ENCODE measurements at regions not wholly inside any gene's neighbourhood (a gene's known extent, or its start where the extent isn't known, plus 50 kb on each side); places are given as distances from the start of the nearest gene placed in this dataset.

DNA sequence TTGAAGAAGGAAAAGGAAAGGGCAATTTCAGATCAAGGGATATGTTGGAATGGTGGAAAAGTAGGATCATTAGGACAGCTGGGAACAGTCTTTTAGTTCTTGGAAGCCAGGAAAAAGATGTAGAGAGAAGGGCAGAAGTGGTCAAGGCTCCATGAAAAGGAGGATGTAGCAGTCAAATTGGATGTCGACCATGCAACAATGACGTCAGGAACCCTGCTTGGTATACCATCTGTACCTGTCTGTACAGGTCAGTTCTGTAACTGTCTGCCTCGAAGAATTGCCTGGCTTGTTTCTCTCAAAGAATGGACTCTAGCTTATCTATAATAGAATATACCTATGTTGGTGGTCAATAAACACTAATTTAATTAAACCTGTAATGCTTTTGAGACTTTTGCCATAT, 157.8 kb upstream of the SGO1 start:
- DNase-seq (ENCODE audit: low read depth) = no peak
- Histone ChIP-seq H3K4me3 (ENCODE audit: low read depth, low read length) (no peak overlapping the region), H3K36me3 (ENCODE audit: control insufficient read depth, insufficient read depth, low read length) (no peaks in the 10 kb centered on the region), H3K27me3 (ENCODE audit: control insufficient read depth, insufficient read depth, low read length) (no peaks in the 10 kb centered on the region; the same call in 1 of the 2 replicates)
- POLR2A ChIA-PET = no interaction called here
- CTCF ChIA-PET = no interaction called here
- TF ChIP-seq, protein P1, sequence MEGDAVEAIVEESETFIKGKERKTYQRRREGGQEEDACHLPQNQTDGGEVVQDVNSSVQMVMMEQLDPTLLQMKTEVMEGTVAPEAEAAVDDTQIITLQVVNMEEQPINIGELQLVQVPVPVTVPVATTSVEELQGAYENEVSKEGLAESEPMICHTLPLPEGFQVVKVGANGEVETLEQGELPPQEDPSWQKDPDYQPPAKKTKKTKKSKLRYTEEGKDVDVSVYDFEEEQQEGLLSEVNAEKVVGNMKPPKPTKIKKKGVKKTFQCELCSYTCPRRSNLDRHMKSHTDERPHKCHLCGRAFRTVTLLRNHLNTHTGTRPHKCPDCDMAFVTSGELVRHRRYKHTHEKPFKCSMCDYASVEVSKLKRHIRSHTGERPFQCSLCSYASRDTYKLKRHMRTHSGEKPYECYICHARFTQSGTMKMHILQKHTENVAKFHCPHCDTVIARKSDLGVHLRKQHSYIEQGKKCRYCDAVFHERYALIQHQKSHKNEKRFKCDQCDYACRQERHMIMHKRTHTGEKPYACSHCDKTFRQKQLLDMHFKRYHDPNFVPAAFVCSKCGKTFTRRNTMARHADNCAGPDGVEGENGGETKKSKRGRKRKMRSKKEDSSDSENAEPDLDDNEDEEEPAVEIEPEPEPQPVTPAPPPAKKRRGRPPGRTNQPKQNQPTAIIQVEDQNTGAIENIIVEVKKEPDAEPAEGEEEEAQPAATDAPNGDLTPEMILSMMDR (IDR thresholded peaks at IDR 0.05; ENCODE audit: insufficient read depth, low read depth, low read length) = no peak

DNA sequence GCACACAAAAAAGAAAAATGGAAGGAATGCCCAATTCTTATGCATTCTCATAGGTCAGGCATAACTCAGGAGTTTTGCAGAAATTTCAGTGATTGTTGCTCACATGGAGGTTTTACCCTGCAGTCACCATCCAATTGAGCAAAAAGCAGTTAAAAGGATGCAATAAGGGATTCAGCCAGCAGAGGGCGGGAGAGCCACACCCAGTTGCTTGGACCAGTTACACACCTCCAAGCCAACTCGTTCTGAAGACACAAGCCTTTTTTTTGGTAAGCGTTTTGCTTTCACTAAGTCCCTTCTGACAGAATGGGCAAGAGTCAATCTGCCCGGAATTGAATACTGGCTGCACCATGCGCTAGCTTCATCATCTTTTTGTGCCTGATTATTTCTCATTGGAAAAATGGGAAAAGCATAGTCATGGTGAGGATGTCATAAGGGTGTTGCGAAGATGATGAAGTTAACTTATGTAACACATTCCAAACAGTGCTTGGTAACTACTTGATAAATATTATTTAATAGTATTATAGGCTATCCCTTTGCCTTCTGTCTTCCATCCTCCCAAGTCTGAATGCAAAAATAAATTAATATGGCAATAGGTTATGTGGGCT, 154.4 kb upstream of the SGO1 start:
- no peaks in the 10 kb centered on the region for H3K36me3 ChIP-seq (ENCODE audit: control insufficient read depth, insufficient read depth, low read length)
- ChIA-PET CTCF (interaction anchor here (4.6 kb wide), 1 partner anchor 1553 kb away, joined by 22 read pairs; no protein-coding TSS in a partner anchor), POLR2A (interaction anchor here (0.6 kb wide), 1 partner anchor 248 kb away, joined by 9 read pairs; no protein-coding TSS in a partner anchor)
- no peak overlapping the region for H3K4me3 ChIP-seq (ENCODE audit: low read depth, low read length)
- no peaks in the 10 kb centered on the region for H3K27me3 ChIP-seq (ENCODE audit: control insufficient read depth, insufficient read depth, low read length)
- DNase-seq (ENCODE audit: low read depth) = no peak
- TF ChIP-seq, protein P1 (IDR thresholded peaks at IDR 0.05; ENCODE audit: insufficient read depth, low read depth, low read length) = peak; percentile 93

DNA sequence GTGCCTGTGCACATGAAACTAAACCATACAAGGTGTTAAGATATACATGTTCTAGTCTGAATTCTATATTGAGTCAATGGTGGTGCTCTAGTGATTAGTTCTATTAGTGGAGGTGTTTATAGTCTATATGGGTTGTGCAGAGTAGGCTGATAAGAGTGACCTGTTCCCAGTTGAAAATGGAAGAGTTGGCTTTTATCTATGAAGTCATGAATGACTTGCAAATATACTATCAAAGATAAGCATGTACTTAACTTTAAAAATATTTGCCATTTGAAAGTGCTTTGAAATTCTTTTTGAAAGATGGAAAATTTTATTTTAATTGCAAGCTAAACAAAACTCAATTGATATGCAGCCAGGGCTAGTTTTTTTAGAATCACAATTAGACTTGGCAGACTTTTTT, 150.6 kb upstream of the SGO1 start:
- Histone ChIP-seq H3K27me3 (ENCODE audit: control insufficient read depth, insufficient read depth, low read length) (no peaks in the 10 kb centered on the region), H3K36me3 (ENCODE audit: control insufficient read depth, insufficient read depth, low read length) (no peaks in the 10 kb centered on the region), H3K4me3 (ENCODE audit: low read depth, low read length) (no peak overlapping the region)
- TF ChIP-seq, protein P1 (IDR thresholded peaks at IDR 0.05; ENCODE audit: insufficient read depth, low read depth, low read length) = no peak
- ChIA-PET CTCF (no interaction called here), POLR2A (no interaction called here)
- no peak for DNase-seq (ENCODE audit: low read depth)

DNA sequence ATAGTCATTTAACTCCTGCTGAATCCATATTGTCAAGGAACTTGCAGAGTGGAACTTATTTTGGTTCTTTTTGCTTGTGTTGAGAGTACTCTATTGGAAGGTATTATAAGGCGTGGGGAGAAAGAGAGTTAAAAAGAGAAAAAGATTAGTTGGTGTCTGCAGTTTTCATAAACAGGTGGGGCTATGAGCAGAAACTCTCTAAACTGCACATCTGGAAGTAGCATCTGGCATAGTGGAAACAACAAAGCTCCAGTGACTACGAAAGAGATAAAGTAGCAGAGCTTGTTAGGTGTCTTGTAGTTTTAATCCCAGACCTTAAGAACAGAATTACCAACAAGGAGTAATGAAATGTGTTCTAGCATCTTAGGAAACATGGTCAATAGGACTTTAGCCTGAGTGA, 148.8 kb upstream of the SGO1 start:
- CTCF ChIA-PET = interaction anchor here (1.1 to 1.2 kb wide), 2 partner anchors 8 to 1560 kb away, joined by 3 read pairs; no protein-coding TSS in a partner anchor

DNA sequence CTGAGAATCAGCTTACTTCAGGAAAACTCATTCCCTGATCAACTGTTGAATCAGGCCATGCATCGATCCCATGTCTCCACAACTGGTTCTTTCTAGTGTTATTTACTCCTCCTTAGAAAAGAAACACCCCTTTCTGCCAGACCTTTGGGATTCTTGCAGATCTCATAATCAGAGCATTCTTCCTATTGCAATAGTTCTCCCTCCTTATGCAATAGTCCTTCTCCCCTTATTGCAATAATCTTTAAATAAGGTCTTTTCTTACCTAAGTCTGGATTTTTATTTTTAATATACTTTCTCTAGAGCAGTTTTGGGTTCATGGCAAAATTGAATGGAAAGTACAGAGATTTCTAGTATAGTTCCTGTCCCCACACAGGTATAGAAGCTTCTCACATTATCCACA, 141.9 kb upstream of the SGO1 start:
- CTCF ChIA-PET = interaction anchor here (0.6 kb wide), 1 partner anchor 94 kb away, joined by 3 read pairs; no protein-coding TSS in a partner anchor
- POLR2A ChIA-PET = no interaction called here
- H3K4me3 ChIP-seq (ENCODE audit: low read depth, low read length) = no peak overlapping the region
- no peaks in the 10 kb centered on the region for H3K36me3 ChIP-seq (ENCODE audit: control insufficient read depth, insufficient read depth, low read length)
- TF ChIP-seq, protein P1 (IDR thresholded peaks at IDR 0.05; ENCODE audit: insufficient read depth, low read depth, low read length) = no peak
- no peak for DNase-seq (ENCODE audit: low read depth)
- no peaks in the 10 kb centered on the region for H3K27me3 ChIP-seq (ENCODE audit: control insufficient read depth, insufficient read depth, low read length)

More for the DNA sequence above, 148.8 kb upstream of the SGO1 start:
- no peak for DNase-seq (ENCODE audit: low read depth)
- POLR2A ChIA-PET = no interaction called here
- Histone ChIP-seq H3K27me3 (ENCODE audit: control insufficient read depth, insufficient read depth, low read length) (no peaks in the 10 kb centered on the region), H3K36me3 (ENCODE audit: control insufficient read depth, insufficient read depth, low read length) (no peaks in the 10 kb centered on the region), H3K4me3 (ENCODE audit: low read depth, low read length) (no peak overlapping the region)
- TF ChIP-seq, protein P1 (IDR thresholded peaks at IDR 0.05; ENCODE audit: insufficient read depth, low read depth, low read length) = no peak

Data from BJ (cell line).